ENCODE measurements at regions not wholly inside any gene's neighbourhood (a gene's known extent, or its start where the extent isn't known, plus 50 kb on each side); places are given as distances from the start of the nearest gene placed in this dataset.

- TF ChIP-seq SUZ12 (IDR thresholded peaks at IDR 0.05; ENCODE audit: extremely low read depth, insufficient read depth, insufficient read length) (no peak), ZNF274 (IDR thresholded peaks at IDR 0.05; ENCODE audit: low read depth, low read length) (no peak), YY1 (IDR thresholded peaks at IDR 0.05; ENCODE audit: insufficient read depth, insufficient read length) (no peak)
Observed at GRCh38 chr2:100679211-100679610, 116.4 kb downstream of the PDCL3 start.

All from NT2/D1 (cell line).